Small intestine (tissue), 7 donors: ENCODE measurements at regions not wholly inside any gene's neighbourhood (a gene's known extent, or its start where the extent isn't known, plus 50 kb on each side); places are given as distances from the start of the nearest gene placed in this dataset.

ENCODE experiments used
- DNase-seq, 2 donors: peaks; one replicate each; pipeline versions ENCODE4 v3.0.0 to v3.0.0-alpha.2; 2013
- FAIRE-seq: peaks from 2 replicates; lab custom pipeline; 2012; peaks lifted over from hg19 to GRCh38; lab: Jason Lieb, UNC
- H3K27ac ChIP-seq, 3 donors: one replicate each; pipeline ENCODE4 v1.5.1; 2013; ENCODE audit warnings: low read length in 2 of 3, mild to moderate bottlenecking in 2 of 3, control low read depth in 1 of 3, inconsistent platforms in 1 of 3, low read depth in 1 of 3, moderate library complexity in 1 of 3
- H3K27me3 ChIP-seq, 3 donors: one replicate each; pipeline ENCODE4 v1.6.1; 2013; ENCODE audit warnings: low read length in 3 of 3, inconsistent platforms in 1 of 3; ENCODE audit not compliant: control insufficient read depth in 3 of 3, insufficient read depth in 3 of 3
- H3K36me3 ChIP-seq, 3 donors: one replicate each; pipeline ENCODE4 v1.6.1; 2013; ENCODE audit warnings: low read length in 3 of 3, inconsistent platforms in 1 of 3, low read depth in 1 of 3, mild to moderate bottlenecking in 1 of 3, moderate library complexity in 1 of 3; ENCODE audit not compliant: control insufficient read depth in 3 of 3, insufficient read depth in 2 of 3
- H3K4me1 ChIP-seq, 3 donors: one replicate each; pipeline ENCODE4 v1.6.1; 2013; ENCODE audit warnings: low read length in 2 of 3, inconsistent platforms in 1 of 3, low read depth in 1 of 3, mild to moderate bottlenecking in 1 of 3, moderate library complexity in 1 of 3; ENCODE audit not compliant: control insufficient read depth in 3 of 3, insufficient read depth in 2 of 3
- H3K4me3 ChIP-seq, 3 donors: one replicate each; pipeline ENCODE4 v1.5.1; 2013; ENCODE audit warnings: low read length in 3 of 3, control low read depth in 1 of 3, inconsistent platforms in 1 of 3, low read depth in 1 of 3, mild to moderate bottlenecking in 1 of 3, moderate library complexity in 1 of 3
- H3K9me3 ChIP-seq, 2 donors: one replicate each; pipeline ENCODE4 v1.6.1; 2013; ENCODE audit warnings: low read depth in 1 of 2, low read length in 1 of 2; ENCODE audit not compliant: control insufficient read depth in 2 of 2, insufficient read depth in 1 of 2
- WGBS, 3 donors: extraction: QIAGEN DNeasy Blood & Tissue Kit; methylation state at CpG; one replicate each; pipeline ENCODE4 v1.1.7; 2013; 5-methylcytosine and 5-hydroxymethylcytosine counted together
- donor health status: healthy with polysubstance abuse.
- donor health status: control.
- donor health status: control.
- donor health status: Bipolar disorder and iron deficiency.
- donor health status: healthy.

DNA sequence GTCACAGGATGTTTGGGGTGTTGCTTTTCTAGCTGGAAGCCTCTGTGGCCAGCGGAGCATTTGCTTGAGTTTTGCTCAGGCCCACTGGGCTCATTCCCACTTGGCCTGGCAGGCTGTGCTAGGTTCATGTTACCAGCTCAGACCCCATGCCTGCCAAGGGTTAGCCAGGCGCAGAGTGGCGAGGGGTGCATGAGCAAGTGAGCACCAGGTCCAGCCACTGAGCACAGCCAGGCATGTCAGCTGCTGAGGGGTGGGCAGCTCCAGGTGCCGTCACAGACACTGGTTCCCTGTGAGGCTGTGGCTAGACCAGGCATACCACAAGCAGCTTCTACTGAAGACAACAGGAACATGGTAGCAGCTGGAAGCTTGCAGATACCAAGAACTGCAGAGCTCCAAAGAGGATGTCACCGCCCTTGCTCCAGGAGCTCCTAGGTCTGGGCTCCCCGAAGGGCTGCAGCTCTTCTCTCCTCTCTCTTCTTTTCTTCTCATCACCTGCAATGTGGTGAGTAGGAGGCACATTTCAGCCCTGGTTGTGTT lies 52.0 kb upstream of the CYYR1 start:
- no peak overlapping the region for H3K4me3 ChIP-seq

More for the DNA sequence above, 52.0 kb upstream of the CYYR1 start:
- Histone ChIP-seq H3K4me1 (no peaks in the 10 kb centered on the region), H3K36me3 (no peaks in the 10 kb centered on the region), H3K27me3 (no peaks in the 10 kb centered on the region), H3K27ac (no peak overlapping the region), H3K9me3 (peaks cover 0 to 3% of the 10 kb centered on the region in 2 donors)
- FAIRE-seq: no peak
- DNase-seq: no peak
- 66 to 79% (median 66%) methylated on average over 6 of the region's 6 CpGs for WGBS, 3 donors
